HG03354 (cell line): ENCODE measurements at regions not wholly inside any gene's neighbourhood (a gene's known extent, or its start where the extent isn't known, plus 50 kb on each side); places are given as distances from the start of the nearest gene placed in this dataset.

ENCODE experiments used
- ATAC-seq: cut with Tn5 transposase; IDR thresholded peaks from one replicate; pipeline ENCODE4 v1.9.1; 2021; ENCODE audit warnings: mild to moderate bottlenecking; ENCODE audit not compliant: unreplicated experiment, poor library complexity, severe bottlenecking

DNA sequence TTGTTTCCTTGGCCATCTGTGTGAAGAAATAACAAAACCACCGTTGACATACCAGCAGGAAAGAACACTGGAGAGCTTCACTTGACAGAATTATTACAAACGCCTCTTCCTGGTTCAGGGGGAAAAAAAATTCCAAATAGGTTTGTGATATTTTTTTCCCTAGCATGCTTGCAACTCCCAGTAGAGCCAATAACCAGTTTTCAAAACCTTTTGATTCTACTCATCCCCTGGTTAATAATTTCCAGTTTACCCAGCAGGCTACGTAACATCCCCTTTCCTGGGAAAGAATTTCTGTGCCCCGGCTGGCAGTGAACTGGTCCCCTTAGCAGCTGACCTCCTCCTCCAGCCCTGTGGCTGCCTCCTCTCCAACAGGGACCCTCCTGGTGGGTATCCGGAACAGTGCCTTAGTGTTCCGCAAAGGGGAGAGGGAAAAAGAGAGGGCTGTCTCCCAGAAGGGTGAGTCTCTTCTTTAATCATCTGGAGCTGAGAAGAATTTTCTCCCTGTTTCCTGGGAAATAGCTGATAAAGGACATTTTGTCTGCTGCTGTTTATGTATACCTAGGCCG, 72.8 kb upstream of the BOD1 start:
- ATAC-seq: peak; percentile 3

DNA sequence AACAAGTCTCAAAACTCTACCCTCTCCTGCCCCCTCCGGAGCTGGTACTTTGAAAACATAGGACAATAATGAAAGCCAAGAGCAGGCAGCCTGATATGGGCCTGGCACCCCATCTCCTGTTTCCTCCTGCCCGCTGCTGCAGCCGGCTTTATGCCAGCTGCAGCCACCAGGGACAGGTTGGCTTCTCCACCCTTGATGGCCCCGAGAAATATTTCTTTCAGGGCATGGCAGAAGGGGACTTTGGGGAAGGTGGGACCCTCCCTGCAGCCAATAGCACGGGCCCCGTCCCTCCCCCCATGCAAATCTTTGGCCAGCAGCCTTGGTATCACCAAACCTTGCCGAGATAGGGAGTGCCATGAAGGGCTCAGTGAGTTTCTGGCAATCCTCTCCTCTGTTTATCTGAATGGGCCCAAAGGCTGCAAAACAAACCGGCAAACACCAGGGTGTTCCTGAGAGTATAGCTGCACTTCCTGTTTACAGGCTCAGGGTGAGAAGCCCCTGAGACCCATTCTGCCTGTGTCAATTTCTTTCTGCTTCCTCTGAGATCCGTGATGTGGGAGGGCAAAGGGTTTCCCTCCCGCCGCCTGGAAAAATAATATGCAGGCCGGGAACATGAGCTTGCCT, 73.4 kb upstream of the BOD1 start:
- ATAC-seq: peak; percentile 77

DNA sequence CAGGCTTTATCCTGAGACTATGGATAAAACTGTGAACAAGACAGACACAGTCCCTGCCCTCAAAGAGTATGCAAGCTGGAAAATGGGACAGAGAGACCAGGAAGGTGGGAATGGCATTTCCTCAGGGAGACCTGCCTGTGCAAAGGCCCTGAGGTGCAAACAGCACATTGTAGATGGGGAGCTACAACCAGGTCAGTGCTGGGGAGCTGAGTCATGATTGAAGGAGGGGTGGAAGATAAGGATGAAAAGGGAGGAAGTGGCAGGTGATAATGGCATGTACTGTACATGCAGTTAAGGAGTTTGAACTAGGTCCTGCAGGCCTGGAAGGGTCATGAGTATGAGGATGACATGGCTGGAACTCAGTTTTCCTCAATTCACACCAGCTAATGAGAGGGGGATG, 75.5 kb upstream of the BOD1 start:
- no peak for ATAC-seq

DNA sequence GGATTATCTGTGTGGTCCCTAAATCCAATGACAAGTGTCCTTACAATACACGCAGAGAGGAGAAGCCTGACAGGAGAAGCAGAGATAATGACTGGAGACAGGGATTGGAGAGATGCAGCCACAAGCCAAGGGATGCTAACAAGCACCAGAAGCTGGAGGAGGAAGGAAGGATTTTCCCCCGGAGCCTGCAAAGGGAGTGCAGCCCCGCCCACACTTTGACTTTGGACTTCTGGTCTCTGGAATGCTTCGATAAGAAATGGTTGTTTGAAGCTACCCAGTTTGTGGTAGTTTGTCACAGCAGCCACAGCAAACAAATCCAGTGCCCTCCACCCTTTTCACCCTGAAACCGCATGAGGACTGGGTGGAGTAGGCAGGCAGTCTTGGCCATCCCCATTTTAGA, 77.2 kb upstream of the BOD1 start:
- no peak for ATAC-seq

DNA sequence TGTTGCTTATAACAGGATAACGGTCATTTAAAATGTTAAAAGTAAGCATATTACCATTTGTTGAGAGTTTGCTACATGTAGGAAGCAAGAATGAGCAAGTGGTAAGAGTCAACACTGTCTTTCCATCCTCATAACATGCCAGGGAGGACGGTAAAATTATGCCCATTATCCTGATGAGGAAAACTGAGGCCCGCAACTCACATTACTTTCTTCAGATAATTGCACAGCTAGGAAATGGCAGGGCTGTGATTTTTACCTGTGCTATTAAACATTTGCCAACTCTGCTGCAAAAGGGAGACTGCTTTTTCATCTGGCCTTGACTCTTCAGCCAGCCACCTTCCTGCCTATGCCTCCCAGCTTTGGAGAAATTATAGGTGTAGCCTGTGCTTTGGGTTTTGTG, 79.8 kb upstream of the BOD1 start:
- no peak for ATAC-seq

DNA sequence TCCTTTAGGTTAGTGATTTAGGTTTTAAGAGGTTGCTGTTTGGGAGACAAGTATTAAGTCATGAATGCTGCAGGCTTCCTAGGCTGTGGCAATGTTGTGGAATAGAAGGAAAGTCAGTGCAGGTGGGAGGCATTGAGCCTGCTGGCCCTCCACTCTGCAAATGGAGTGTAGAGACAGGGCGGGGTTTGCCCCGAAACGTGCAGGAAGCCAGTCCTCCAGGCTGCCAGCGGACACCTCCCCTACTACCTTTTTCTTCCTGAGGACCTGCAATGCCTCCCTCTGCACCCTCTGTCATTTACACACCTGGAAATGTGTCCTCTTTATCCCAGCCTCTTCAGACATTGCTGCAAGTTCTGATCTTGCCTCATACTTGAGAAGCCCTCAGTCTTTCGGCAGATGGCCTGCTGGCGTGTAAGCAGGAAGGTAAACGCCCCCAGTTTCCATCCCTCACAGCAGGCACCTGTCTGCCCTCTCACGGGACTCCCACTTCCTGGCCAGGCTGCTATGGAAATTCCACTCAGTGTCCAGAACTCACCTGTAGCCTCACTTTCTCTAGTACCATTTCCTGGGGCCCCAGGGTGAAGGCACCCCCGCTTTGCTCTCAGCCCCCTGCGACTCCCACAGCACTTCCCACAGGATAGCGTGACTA, 81.6 kb upstream of the BOD1 start:
- ATAC-seq: no peak

DNA sequence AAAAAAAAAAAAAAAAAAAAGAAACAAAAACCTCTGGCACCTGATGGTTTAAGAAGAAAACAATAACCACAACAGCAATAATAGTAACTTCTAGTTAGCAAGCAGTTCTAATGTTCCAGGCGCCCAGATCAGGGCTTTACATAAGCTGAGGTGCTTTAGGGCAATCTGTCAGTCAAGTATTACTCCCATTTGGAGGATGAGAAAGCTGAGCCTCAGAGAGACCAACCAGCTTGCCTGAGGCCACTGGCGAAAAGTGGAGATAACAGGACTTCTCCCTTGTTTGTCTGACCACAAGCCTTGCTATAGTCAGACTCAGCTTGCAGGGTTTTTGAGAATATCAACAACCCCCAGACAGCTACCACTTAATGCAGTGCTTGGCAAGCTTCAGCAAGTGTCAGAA, 83.5 kb upstream of the BOD1 start:
- ATAC-seq: no peak

DNA sequence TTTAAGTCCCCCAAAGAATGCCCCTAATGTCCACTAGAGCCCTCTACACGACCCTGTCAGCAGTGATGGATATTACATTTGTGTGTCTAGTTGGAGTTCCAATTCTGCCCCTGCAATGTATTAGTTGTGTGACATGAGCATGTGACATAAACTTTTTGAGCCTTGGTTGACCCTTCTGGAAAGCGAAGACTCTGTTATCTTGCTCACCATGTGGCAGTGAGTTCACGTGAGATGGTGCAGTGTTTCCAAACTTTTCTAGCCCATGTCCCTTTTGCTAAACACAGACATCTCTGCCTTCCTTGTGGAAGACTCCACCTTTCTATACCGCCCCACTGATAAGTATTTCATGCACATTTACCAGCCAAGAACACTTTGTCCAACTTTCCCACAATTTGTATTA, 87.0 kb upstream of the BOD1 start:
- ATAC-seq: no peak

DNA sequence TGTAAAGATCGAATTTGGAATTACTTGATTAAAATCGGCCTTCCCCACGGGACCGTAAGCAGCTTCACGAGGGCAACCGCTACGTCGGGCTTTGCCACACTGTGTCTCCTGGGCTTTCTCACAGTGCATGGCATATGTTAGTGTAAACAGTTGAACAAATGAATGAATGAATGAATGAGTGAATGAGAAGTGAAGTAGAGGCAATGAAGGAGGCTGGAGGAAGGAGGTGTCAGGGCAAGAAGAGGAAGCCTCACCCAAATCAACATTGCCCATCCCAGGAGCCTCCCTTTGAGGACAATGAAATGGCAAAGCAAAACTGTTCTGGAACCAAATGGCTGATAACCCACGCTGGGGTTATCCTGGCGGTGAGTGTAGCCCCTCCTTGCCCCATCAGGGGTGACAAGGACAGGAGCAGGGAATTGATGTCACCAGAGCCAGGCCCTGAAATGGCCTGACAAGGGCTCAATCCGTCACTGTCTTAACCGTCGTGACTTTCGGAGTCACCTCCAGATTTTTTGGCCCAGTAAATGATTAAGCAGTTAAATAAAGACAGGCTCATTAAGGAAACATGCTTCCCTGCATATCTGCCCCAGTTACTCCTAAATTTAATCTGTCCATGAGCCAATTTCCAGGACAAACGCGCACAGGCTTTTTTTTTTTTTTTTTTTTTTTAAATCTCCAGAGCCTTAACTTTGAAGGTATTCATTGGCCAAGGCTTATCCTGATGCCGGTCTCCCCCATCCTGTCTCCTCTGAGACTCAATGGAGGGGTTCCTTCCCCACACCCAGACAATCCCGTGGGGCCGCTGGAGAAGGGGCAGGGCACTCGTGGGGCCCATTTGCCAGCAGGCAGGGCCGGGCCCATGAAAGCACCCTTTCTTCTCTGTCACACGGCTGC, 88.4 kb upstream of the BOD1 start:
- no peak for ATAC-seq

DNA sequence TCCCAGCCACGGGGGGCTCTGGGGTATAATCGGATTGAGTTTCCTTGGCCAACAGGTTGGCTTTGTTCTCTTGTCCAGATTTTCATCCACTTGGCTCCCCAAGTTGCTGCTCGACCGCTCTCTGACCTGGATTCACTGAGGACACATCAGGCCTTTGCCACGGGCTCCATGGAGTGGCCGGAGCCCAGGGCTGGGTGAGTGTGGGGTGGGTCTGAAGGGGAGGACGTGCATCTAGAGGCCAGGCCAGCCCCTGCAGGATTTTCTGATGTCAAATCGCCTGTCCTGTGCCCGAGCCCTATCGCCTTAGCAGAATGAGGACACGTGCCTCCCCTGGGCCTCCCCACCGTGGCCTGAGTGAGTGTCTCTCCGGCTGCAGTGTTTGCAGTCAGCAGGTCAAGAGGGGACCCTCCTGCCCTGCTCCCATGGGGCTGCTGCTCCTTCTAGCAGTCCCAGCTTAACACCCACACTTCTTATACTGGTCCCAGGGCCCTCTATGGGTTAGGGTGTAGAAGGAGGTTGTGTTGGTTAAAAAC, 89.1 kb upstream of the BOD1 start:
- no peak for ATAC-seq

DNA sequence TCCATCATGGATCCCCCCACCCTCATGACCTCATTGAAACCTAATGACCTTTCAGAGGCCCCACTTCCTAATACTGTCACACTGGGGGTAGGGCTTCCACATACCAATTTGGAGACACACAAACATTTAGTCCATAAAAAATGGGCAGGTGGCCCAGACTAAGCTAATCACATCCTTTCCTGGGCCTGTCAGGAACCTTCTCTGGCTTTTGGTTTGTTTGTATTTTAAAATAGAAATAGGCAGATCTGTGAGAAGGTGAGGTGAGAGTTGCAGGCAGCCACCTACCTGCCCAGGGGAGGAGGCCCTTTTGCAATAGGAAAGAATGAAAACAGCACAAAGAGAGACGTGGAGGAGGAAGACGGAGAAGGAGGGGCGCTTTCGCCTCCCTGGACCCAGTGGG, 90.2 kb upstream of the BOD1 start:
- no peak for ATAC-seq

DNA sequence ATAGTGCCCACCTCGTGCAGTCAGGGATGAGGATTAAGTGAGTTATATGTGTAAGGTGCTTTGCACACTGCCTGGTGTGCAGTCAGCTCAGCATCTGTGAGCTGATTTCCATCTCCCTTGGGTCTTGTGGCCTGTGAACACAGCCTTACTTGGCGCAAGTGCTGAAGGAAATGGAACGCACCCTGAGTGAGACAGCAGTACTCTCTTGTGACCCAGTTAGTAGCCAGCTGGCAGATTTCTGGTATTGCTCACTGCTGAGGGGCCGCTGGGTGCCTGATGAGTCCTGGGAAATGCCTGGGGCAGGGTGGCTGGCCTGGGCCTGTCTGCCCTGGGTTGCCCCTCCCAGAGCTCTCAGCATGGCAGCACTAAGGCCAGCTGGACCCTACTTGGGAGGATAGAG, 90.9 kb upstream of the BOD1 start:
- peak; percentile 94 for ATAC-seq

DNA sequence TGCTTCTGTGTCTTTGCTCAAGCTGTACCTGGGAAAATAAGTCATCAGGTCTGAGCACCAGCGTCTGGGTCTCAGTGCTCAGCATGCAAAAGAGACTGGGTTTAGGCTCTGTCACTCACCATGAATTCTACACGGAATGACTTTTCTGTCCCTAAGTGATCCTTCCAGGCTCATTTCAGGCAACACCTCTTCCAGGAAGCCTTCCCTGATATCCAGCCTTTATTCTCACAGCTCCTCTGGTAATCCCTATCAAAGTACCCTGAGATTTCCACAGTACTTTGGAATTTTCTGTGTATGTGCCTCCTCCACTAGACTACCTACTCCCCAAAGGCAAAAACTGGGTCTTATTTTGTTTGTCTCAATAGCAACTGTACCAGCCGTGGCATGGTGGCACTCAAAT, 92.7 kb upstream of the BOD1 start:
- ATAC-seq: no peak

DNA sequence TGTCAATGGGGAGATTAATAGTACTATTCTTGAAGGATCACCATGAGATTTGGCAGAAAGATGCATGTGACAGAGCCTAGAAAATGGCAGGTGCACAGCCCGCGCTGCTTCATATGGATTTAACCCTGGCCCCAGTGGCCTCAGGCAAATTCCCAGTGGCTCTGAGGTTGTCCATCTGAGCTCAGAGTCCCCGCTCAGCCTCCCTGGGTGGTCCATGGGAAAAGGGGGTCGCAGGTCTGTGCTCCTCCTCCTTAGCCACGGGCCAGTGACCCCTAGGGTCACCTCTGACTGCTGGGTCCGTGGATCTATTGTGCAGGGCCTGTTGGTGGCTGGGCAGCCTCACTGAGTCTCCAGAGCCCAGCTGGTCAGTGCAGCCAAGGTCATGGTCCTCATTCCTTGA, 93.3 kb upstream of the BOD1 start:
- no peak for ATAC-seq

DNA sequence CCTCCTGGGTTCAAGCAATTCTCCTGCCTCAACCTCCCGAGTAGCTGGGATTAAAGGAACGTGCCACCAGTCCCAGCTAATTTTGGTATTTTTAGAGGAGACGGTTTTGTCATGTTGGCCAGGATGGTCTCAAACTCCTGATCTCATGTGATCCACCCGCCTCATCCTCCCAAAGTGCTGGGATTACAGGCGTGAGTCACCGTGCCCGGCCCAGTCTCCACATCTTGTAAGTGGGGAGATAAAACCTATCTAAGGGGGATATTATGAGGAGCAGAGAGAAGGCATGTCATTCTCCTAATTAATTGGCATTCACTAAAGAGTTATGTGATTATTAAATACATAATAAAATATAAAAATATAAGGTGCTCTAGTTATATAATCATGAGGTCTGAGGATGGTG, 94.1 kb upstream of the BOD1 start:
- no peak for ATAC-seq

DNA sequence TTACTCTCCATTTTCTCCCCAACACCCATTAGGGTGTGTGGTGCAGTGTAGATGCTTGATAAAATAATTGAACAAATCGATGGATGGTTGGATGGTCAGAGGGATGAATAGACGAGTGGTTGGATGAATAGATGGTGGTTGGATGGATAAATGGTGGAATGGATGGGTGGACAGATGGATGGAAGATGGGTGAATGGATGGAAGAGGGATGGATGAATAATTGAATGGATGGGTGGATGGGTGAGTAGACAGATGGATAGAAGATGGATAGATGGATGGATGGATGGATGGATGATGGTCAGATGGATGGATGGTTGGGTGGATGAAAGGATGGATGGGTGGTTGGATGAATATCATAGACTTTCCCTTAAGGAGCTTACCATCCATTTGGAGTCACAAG, 95.0 kb upstream of the BOD1 start:
- ATAC-seq: no peak

DNA sequence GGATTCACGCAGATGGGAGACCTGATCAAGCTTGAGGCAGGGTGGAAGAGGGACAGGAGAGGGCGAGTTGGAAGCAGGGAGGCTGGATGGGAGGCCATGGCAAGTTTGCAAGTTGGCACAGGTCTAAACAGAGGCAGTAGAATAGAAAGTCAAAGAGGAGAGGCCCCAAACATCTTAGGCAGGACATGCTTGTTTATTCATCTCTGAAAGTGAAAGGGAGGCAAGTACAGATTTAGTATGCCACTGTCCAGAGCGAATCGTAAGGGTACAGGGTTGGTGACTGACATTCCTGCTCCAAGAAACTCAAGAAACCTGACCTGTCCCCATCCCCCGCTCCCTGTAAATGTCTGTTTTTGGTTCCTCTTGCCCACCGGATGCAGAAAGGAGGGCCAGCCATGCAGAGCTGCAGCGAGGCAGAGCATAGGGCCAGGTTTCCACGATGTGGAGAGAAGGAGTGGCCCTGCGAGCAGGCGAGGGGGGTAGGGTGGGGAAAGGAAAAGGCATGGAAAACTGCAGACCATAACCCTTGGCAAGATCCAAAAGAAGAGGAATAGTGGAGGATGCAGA, 96.2 kb upstream of the BOD1 start:
- ATAC-seq: no peak

DNA sequence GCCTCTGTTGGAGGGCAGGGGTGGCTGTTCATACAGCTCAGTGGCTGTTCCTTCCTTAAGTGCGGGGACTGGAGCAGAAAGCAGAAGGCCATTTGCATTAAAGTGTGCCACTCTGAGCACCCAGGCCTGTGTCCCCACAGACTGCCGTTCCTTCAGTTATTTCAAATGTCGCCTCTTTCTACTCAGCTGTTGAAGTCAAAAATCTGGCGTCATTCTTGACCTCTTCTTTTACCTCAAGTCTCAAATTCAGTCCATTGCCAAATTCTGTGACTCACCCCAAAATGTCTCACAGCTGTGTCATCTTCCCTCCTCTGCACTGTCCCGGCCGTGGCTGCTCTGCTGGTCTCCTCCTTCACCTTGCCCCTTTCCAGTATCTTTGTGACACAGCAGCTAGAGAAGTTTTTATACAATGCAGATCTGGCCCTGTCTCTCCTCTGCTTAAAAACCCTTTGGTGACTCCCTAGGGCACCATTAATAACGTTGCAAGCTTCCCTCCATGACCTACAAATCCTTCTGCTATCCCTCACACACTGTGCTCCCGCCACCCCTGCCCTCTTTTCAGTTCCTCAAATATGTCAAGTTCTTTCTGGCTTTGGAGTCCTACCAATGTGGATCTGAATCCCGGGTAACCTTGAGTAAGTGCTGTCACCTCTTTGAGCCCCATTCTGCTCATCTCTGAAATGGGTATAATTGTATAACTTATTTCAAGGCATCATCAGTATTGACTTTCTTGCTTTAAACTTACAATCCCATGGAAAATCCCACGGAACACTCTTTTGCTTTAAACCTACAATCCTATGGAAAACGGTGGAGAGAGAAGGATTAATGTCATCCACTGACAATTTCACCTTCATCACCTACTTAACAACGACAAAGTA, 98.3 kb upstream of the BOD1 start:
- no peak for ATAC-seq

DNA sequence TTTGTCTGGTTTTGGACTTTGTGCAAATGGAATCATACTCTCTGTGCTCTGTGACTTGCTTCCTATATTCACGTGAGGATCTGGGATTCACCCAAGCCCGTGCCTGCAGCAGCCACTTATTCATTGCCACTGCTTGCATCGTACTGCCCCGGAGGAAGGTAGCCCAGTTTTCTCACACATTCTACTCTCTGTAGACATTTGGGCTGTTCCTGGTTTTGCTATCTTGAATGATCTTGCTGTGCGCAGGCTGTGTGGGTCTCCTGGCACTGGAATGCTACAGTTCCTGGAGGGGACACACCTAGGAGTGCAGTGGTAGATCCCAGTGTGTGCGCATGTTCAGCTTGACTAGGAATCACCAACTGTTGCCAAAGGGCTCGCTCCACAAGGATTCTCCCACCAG, 99.2 kb upstream of the BOD1 start:
- no peak for ATAC-seq
